Neural cell (in vitro differentiated cells): ENCODE measurements at regions not wholly inside any gene's neighbourhood (a gene's known extent, or its start where the extent isn't known, plus 50 kb on each side); places are given as distances from the start of the nearest gene placed in this dataset.

Experiments
- CTCF ChIP-seq: fragments of 450-650 bp; IDR thresholded peaks from 2 replicates; pipeline ENCODE4 v1.5.1; 2014; ENCODE audit warnings: antibody characterized with exemption, mild to moderate bottlenecking, moderate library complexity; ENCODE audit not compliant: poor library complexity, severe bottlenecking
- EZH2 ChIP-seq: fragments of 200-600, 300-800 bp; shearing (Covaris generic), sonication (generic); IDR thresholded peaks from 2 replicates; pipeline ENCODE4 v1.6.1; 2014; ENCODE audit warnings: antibody characterized with exemption, low read length, borderline replicate concordance, mild to moderate bottlenecking; ENCODE audit not compliant: insufficient read depth, poor library complexity, severe bottlenecking
- POLR2AphosphoS5 ChIP-seq: IDR thresholded peaks from 2 replicates; pipeline ENCODE4 v1.6.1; 2012

GRCh38 chr11:25771605-25772004 is 560.3 kb upstream of the ANO3 start:
- TF ChIP-seq EZH2 (no peak), CTCF (no peak), POLR2AphosphoS5 (no peak)
